ENCODE measurements at regions not wholly inside any gene's neighbourhood (a gene's known extent, or its start where the extent isn't known, plus 50 kb on each side); places are given as distances from the start of the nearest gene placed in this dataset.
"Not testable (repeated sequence)": the region's sequence is repeated elsewhere in the genome, so short reads cannot be mapped to it uniquely, and the experiment has no call there.

GRCh38 chr7:3138997-3139396 lies 95.3 kb upstream of the CARD11 start:
- DNase-seq, result peak; percentile 62

GRCh38 chr7:3140834-3141233 lies 97.2 kb upstream of the CARD11 start:
- DNase-seq, result no peak

GRCh38 chr7:3141326-3141725 lies 97.7 kb upstream of the CARD11 start:
- no peak for DNase-seq

- DNase-seq, result no peak
These were observed 100.5 kb upstream of the CARD11 start for GRCh38 chr7:3143869-3144775.

- not testable (repeated sequence) for DNase-seq
These were observed 101.1 kb upstream of the CARD11 start for GRCh38 chr7:3144776-3145125.

- peak; percentile 69 for DNase-seq
These were observed 103.0 kb upstream of the CARD11 start for GRCh38 chr7:3146571-3147226.

GRCh38 chr7:3148471-3148870 lies 104.8 kb upstream of the CARD11 start:
- DNase-seq, result not testable (repeated sequence)

- DNase-seq, result no peak
These were observed 105.7 kb upstream of the CARD11 start for GRCh38 chr7:3149231-3149995.

- no peak for DNase-seq
These were observed 106.4 kb upstream of the CARD11 start for GRCh38 chr7:3150027-3150426.

- DNase-seq, result peak; percentile 8
These were observed 108.1 kb upstream of the CARD11 start for GRCh38 chr7:3151784-3152183.

- DNase-seq, result no peak
These were observed 109.0 kb upstream of the CARD11 start for GRCh38 chr7:3152714-3153113.

- DNase-seq, result no peak
These were observed 109.5 kb upstream of the CARD11 start for GRCh38 chr7:3153118-3153517.

- no peak for DNase-seq
These were observed 110.7 kb upstream of the CARD11 start for GRCh38 chr7:3154317-3154716.

GRCh38 chr7:3154881-3155494 lies 111.3 kb upstream of the CARD11 start:
- peak; percentile 62 for DNase-seq

- no peak for DNase-seq
These were observed 112.8 kb upstream of the CARD11 start for GRCh38 chr7:3156508-3156907.

- no peak for DNase-seq
These were observed 114.1 kb upstream of the CARD11 start for GRCh38 chr7:3157566-3158287.

- DNase-seq, result no peak
These were observed 114.7 kb upstream of the CARD11 start for GRCh38 chr7:3158341-3158760.

- no peak for DNase-seq
These were observed 115.4 kb upstream of the CARD11 start for GRCh38 chr7:3159039-3159438.

- no peak for DNase-seq
These were observed 115.8 kb upstream of the CARD11 start for GRCh38 chr7:3159445-3159844.

GRCh38 chr7:3159926-3160325 lies 116.3 kb upstream of the CARD11 start:
- not testable (repeated sequence) for DNase-seq

GRCh38 chr7:3162289-3162688 lies 118.6 kb upstream of the CARD11 start:
- DNase-seq, result peak; percentile 63

GRCh38 chr7:3162798-3163197 lies 119.1 kb upstream of the CARD11 start:
- not testable (repeated sequence) for DNase-seq

All from inflammatory macrophage treated with lipopolysaccharide for 4 hours (primary cell).